ENCODE measurements at regions not wholly inside any gene's neighbourhood (a gene's known extent, or its start where the extent isn't known, plus 50 kb on each side); places are given as distances from the start of the nearest gene placed in this dataset.
"Not testable (repeated sequence)": the region's sequence is repeated elsewhere in the genome, so short reads cannot be mapped to it uniquely, and the experiment has no call there.

GRCh38 chr10:28769091-28769604 lies 91.8 kb downstream of the BAMBI start:
- DNase-seq, result no peak
- no peaks in the 10 kb centered on the region for H3K79me2 ChIP-seq (ENCODE audit: low read length)
- TF ChIP-seq EZH2 (optimal IDR thresholded peaks at IDR 0.05; ENCODE audit: low read depth, low read length) (no peak), EZH2phosphoT487 (IDR thresholded peaks at IDR 0.05; ENCODE audit: low read length) (no peak), CTCF (IDR thresholded peaks at IDR 0.05; ENCODE audit: low read length) (no peak)
- no peaks in the 10 kb centered on the region for H3K4me1 ChIP-seq (ENCODE audit: low read length)
- no peaks in the 10 kb centered on the region for H3K27me3 ChIP-seq (replicated peaks; ENCODE audit: insufficient read depth, low read length)
- no peaks in the 10 kb centered on the region for H3K36me3 ChIP-seq (replicated peaks; ENCODE audit: insufficient read depth, low read length)
- H2AFZ ChIP-seq (ENCODE audit: low read length), result no peak overlapping the region
- no peaks in the 10 kb centered on the region for H4K20me1 ChIP-seq (ENCODE audit: insufficient read depth, low read length)
- no peak overlapping the region for H3K4me3 ChIP-seq (ENCODE audit: low read length)
- no peak overlapping the region for H3K27ac ChIP-seq (ENCODE audit: low read length)
- H3K9ac ChIP-seq (ENCODE audit: low read length), result no peak overlapping the region
- H3K9me3 ChIP-seq (replicated peaks; ENCODE audit: insufficient read depth, low read length), result no peaks in the 10 kb centered on the region
- no peaks in the 10 kb centered on the region for H3K9me2 ChIP-seq (replicated peaks; ENCODE audit: insufficient read depth, low read length)
- H3K4me2 ChIP-seq (ENCODE audit: low read depth, low read length), result no peak overlapping the region
- no peaks in the 10 kb centered on the region for H3F3A ChIP-seq (ENCODE audit: insufficient read depth, low read length)

GRCh38 chr10:28771580-28772090 lies 94.3 kb downstream of the BAMBI start:
- not testable (repeated sequence) for H2AFZ ChIP-seq (ENCODE audit: low read length); H3K4me1 ChIP-seq (ENCODE audit: low read length); H3F3A ChIP-seq (ENCODE audit: insufficient read depth, low read length); DNase-seq; H3K27me3 ChIP-seq (replicated peaks; ENCODE audit: insufficient read depth, low read length); H3K79me2 ChIP-seq (ENCODE audit: low read length); H3K4me3 ChIP-seq (ENCODE audit: low read length); H3K27ac ChIP-seq (ENCODE audit: low read length); H3K9me3 ChIP-seq (replicated peaks; ENCODE audit: insufficient read depth, low read length); H3K4me2 ChIP-seq (ENCODE audit: low read depth, low read length); H3K36me3 ChIP-seq (replicated peaks; ENCODE audit: insufficient read depth, low read length); H3K9ac ChIP-seq (ENCODE audit: low read length); H3K9me2 ChIP-seq (replicated peaks; ENCODE audit: insufficient read depth, low read length); H4K20me1 ChIP-seq (ENCODE audit: insufficient read depth, low read length)

GRCh38 chr10:28774051-28774995 lies 97.0 kb downstream of the BAMBI start:
- H3K79me2 ChIP-seq (ENCODE audit: low read length), result no peaks in the 10 kb centered on the region
- no peaks in the 10 kb centered on the region for H3K36me3 ChIP-seq (replicated peaks; ENCODE audit: insufficient read depth, low read length)
- no peaks in the 10 kb centered on the region for H4K20me1 ChIP-seq (ENCODE audit: insufficient read depth, low read length)
- DNase-seq, result no peak
- no peaks in the 10 kb centered on the region for H3K9me3 ChIP-seq (replicated peaks; ENCODE audit: insufficient read depth, low read length)
- H3F3A ChIP-seq (ENCODE audit: insufficient read depth, low read length), result no peaks in the 10 kb centered on the region
- no peak overlapping the region for H2AFZ ChIP-seq (ENCODE audit: low read length)
- H3K4me3 ChIP-seq (ENCODE audit: low read length), result no peak overlapping the region
- no peak overlapping the region for H3K27ac ChIP-seq (ENCODE audit: low read length)
- no peaks in the 10 kb centered on the region for H3K9me2 ChIP-seq (replicated peaks; ENCODE audit: insufficient read depth, low read length)
- H3K4me1 ChIP-seq (ENCODE audit: low read length), result no peaks in the 10 kb centered on the region
- H3K4me2 ChIP-seq (ENCODE audit: low read depth, low read length), result no peak overlapping the region
- TF ChIP-seq CTCF (IDR thresholded peaks at IDR 0.05; ENCODE audit: low read length) (no peak), EZH2phosphoT487 (IDR thresholded peaks at IDR 0.05; ENCODE audit: low read length) (no peak), EZH2 (optimal IDR thresholded peaks at IDR 0.05; ENCODE audit: low read depth, low read length) (no peak)
- H3K9ac ChIP-seq (ENCODE audit: low read length), result no peak overlapping the region
- H3K27me3 ChIP-seq (replicated peaks; ENCODE audit: insufficient read depth, low read length), result no peaks in the 10 kb centered on the region

GRCh38 chr10:28775773-28776172 lies 98.5 kb downstream of the BAMBI start:
- no peaks in the 10 kb centered on the region for H3K27me3 ChIP-seq (replicated peaks; ENCODE audit: insufficient read depth, low read length)
- no peaks in the 10 kb centered on the region for H3K79me2 ChIP-seq (ENCODE audit: low read length)
- H3K4me1 ChIP-seq (ENCODE audit: low read length), result no peaks in the 10 kb centered on the region
- no peaks in the 10 kb centered on the region for H3K9me2 ChIP-seq (replicated peaks; ENCODE audit: insufficient read depth, low read length)
- H3K9me3 ChIP-seq (replicated peaks; ENCODE audit: insufficient read depth, low read length), result no peaks in the 10 kb centered on the region
- no peak for DNase-seq
- no peak overlapping the region for H2AFZ ChIP-seq (ENCODE audit: low read length)
- no peaks in the 10 kb centered on the region for H3F3A ChIP-seq (ENCODE audit: insufficient read depth, low read length)
- no peak overlapping the region for H3K4me3 ChIP-seq (ENCODE audit: low read length)
- no peak overlapping the region for H3K27ac ChIP-seq (ENCODE audit: low read length)
- no peak overlapping the region for H3K4me2 ChIP-seq (ENCODE audit: low read depth, low read length)
- TF ChIP-seq CTCF (IDR thresholded peaks at IDR 0.05; ENCODE audit: low read length) (no peak), EZH2phosphoT487 (IDR thresholded peaks at IDR 0.05; ENCODE audit: low read length) (no peak), EZH2 (optimal IDR thresholded peaks at IDR 0.05; ENCODE audit: low read depth, low read length) (no peak)
- no peak overlapping the region for H3K9ac ChIP-seq (ENCODE audit: low read length)
- H3K36me3 ChIP-seq (replicated peaks; ENCODE audit: insufficient read depth, low read length), result no peaks in the 10 kb centered on the region
- H4K20me1 ChIP-seq (ENCODE audit: insufficient read depth, low read length), result no peaks in the 10 kb centered on the region
